ENCODE measurements at regions not wholly inside any gene's neighbourhood (a gene's known extent, or its start where the extent isn't known, plus 50 kb on each side); places are given as distances from the start of the nearest gene placed in this dataset.
A peak's percentile ranks its signal among the peaks of the same experiment; 100 is the strongest.

- TF ChIP-seq CTCF (IDR thresholded peaks at IDR 0.05), result no peak
- TF ChIP-seq POLR2A (IDR thresholded peaks at IDR 0.05), result no peak
- H3K4me1 ChIP-seq, result peaks cover 4% of the 10 kb centered on the region
- no peaks in the 10 kb centered on the region for H3K36me3 ChIP-seq (ENCODE audit: low read depth, missing control alignments)
- WGBS, 2 donors, result 68 to 81% methylated on average over 1 of the region's 1 CpG
- intact Hi-C loops (cut with DNase I; ENCODE audit: low total_unique reads), result no loop called here
- DNase-seq, result no peak
- H3K4me3 ChIP-seq, result no peak overlapping the region
- H3K27me3 ChIP-seq, result no peaks in the 10 kb centered on the region
- H3K27ac ChIP-seq, result no peak overlapping the region
- H3K9me3 ChIP-seq, result no peaks in the 10 kb centered on the region
These were observed 504.4 kb downstream of the BCKDHB start for GRCh38 chr6:80610846-80611245.

- TF ChIP-seq CTCF (IDR thresholded peaks at IDR 0.05) (no peak), POLR2A (IDR thresholded peaks at IDR 0.05) (no peak)
- DNase-seq, result no peak
- Histone ChIP-seq H3K36me3 (ENCODE audit: low read depth, missing control alignments) (no peaks in the 10 kb centered on the region), H3K4me1 (peaks cover 4% of the 10 kb centered on the region), H3K27me3 (no peaks in the 10 kb centered on the region), H3K27ac (no peak overlapping the region), H3K9me3 (no peaks in the 10 kb centered on the region), H3K4me3 (no peak overlapping the region)
- intact Hi-C loops (cut with DNase I; ENCODE audit: low total_unique reads), result no loop called here
- WGBS, 2 donors, result 90% methylated on average over 1 of the region's 1 CpG
These were observed 502.4 kb downstream of the BCKDHB start for GRCh38 chr6:80608881-80609280.

GRCh38 chr6:80607811-80608391, 501.4 kb downstream of the BCKDHB start:
- intact Hi-C loops (cut with DNase I; ENCODE audit: low total_unique reads), result no loop called here
- Histone ChIP-seq H3K9me3 (no peaks in the 10 kb centered on the region), H3K4me3 (no peak overlapping the region), H3K27ac (no peak overlapping the region), H3K27me3 (no peaks in the 10 kb centered on the region), H3K4me1 (peaks cover 4% of the 10 kb centered on the region), H3K36me3 (ENCODE audit: low read depth, missing control alignments) (no peaks in the 10 kb centered on the region)
- TF ChIP-seq POLR2A (IDR thresholded peaks at IDR 0.05), result no peak
- no peak for TF ChIP-seq CTCF (IDR thresholded peaks at IDR 0.05)
- DNase-seq, result no peak
- 65% methylated on average over 4 of the region's 4 CpGs for WGBS, 2 donors

- DNase-seq, result no peak
- no peak overlapping the region for H3K27ac ChIP-seq
- H3K36me3 ChIP-seq (ENCODE audit: low read depth, missing control alignments), result no peaks in the 10 kb centered on the region
- peaks cover 4% of the 10 kb centered on the region for H3K4me1 ChIP-seq
- no peaks in the 10 kb centered on the region for H3K9me3 ChIP-seq
- no peak overlapping the region for H3K4me3 ChIP-seq
- no peaks in the 10 kb centered on the region for H3K27me3 ChIP-seq
- 41 to 53% methylated on average over 4 of the region's 4 CpGs for WGBS, 2 donors
- TF ChIP-seq CTCF (IDR thresholded peaks at IDR 0.05) (peak; percentile 33 to 58 (median 39)), POLR2A (IDR thresholded peaks at IDR 0.05) (no peak)
- intact Hi-C loops (cut with DNase I; ENCODE audit: low total_unique reads), result no loop called here
These were observed 498.9 kb downstream of the BCKDHB start for GRCh38 chr6:80605165-80605989.

DNA sequence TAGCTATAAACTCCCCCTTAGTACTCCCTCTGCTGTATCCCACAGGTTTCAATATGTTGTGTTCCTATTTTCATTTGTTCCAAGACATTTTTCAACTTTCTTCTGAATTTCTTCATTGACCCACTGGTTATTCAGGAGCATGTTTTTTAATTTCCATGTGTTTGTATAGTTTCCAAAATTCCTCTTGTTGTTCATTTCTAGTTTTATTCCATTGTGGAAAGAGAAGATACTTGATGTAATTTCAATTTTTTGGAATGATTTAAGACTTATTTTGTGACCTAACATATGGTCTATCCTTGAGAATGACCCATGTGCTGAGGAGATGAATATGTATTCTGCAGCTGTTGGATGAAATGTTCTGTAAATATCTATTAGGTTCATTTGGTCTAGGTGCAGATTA, 497.2 kb downstream of the BCKDHB start:
- no peaks in the 10 kb centered on the region for H3K9me3 ChIP-seq
- H3K4me3 ChIP-seq, result no peak overlapping the region

More for the DNA sequence above, 497.2 kb downstream of the BCKDHB start:
- intact Hi-C loops (cut with DNase I; ENCODE audit: low total_unique reads), result no loop called here
- H3K27me3 ChIP-seq, result no peaks in the 10 kb centered on the region
- no peaks in the 10 kb centered on the region for H3K36me3 ChIP-seq (ENCODE audit: low read depth, missing control alignments)
- H3K27ac ChIP-seq, result no peak overlapping the region
- DNase-seq, result no peak
- TF ChIP-seq CTCF (IDR thresholded peaks at IDR 0.05) (no peak), POLR2A (IDR thresholded peaks at IDR 0.05) (no peak)
- peaks cover 4% of the 10 kb centered on the region for H3K4me1 ChIP-seq

Data from testis (tissue), 2 donors.